Fibroblast of pulmonary artery (primary cell): ENCODE measurements at regions not wholly inside any gene's neighbourhood (a gene's known extent, or its start where the extent isn't known, plus 50 kb on each side); places are given as distances from the start of the nearest gene placed in this dataset.

Experiments
- DNase-seq: peaks from one replicate; pipeline ENCODE4 v3.0.0-alpha.2; 2010; ENCODE audit warnings: low read depth
- H3K4me3 ChIP-seq: replicated peaks from 2 replicates; pipeline ENCODE4 v1.5.1; 2011; ENCODE audit warnings: low read depth, mild to moderate bottlenecking, control low read depth, low read length, moderate library complexity
- CTCF ChIP-seq: IDR thresholded peaks from 2 replicates; pipeline ENCODE4 v1.5.1; 2011; ENCODE audit warnings: mild to moderate bottlenecking, control low read depth, low read length, inconsistent platforms; ENCODE audit errors: missing control alignments

- DNase-seq: no peak
- no peak overlapping the region for H3K4me3 ChIP-seq
- no peak for TF ChIP-seq CTCF
Measured at GRCh38 chr5:81803812-81804211, 52.9 kb upstream of the SSBP2 start.

GRCh38 chr5:81802625-81803024, 51.7 kb upstream of the SSBP2 start:
- no peak for TF ChIP-seq CTCF
- DNase-seq: no peak
- no peak overlapping the region for H3K4me3 ChIP-seq

GRCh38 chr5:81802020-81802419, 51.1 kb upstream of the SSBP2 start:
- no peak for DNase-seq
- no peak overlapping the region for H3K4me3 ChIP-seq
- TF ChIP-seq CTCF: no peak

GRCh38 chr5:81800797-81801196, 49.9 kb upstream of the SSBP2 start:
- no peak for TF ChIP-seq CTCF
- no peak for DNase-seq
- no peak overlapping the region for H3K4me3 ChIP-seq
